Left ventricle myocardium inferior (tissue), 1 donor: ENCODE measurements at regions not wholly inside any gene's neighbourhood (a gene's known extent, or its start where the extent isn't known, plus 50 kb on each side); places are given as distances from the start of the nearest gene placed in this dataset.

Experiments
- DNase-seq: peaks from one replicate; pipeline ENCODE4 v3.0.0-alpha.2; 2020
- H3K27ac ChIP-seq: fragments of 200-600 bp; replicated peaks from 2 replicates; pipeline ENCODE4 v1.8.0; 2021
- H3K27me3 ChIP-seq: fragments of 200-600 bp; 2 replicates; pipeline ENCODE4 v1.8.0; 2021; ENCODE audit warnings: low read depth
- H3K36me3 ChIP-seq: fragments of 200-600 bp; 2 replicates; pipeline ENCODE4 v1.8.0; 2021
- H3K4me1 ChIP-seq: fragments of 200-600 bp; 2 replicates; pipeline ENCODE4 v1.8.0; 2021
- H3K4me3 ChIP-seq: fragments of 200-600 bp; 2 replicates; pipeline ENCODE4 v1.8.0; 2021; ENCODE audit warnings: mild to moderate bottlenecking, moderate library complexity
- H3K9me3 ChIP-seq: fragments of 200-600 bp; replicated peaks from 2 replicates; pipeline ENCODE4 v1.8.0; 2021
- intact Hi-C: fragments of 100-400 bp; cut with micrococcal nuclease; formaldehyde crosslinking; loops from one replicate; pipeline ENCODE4 v1.11.0; 2022
- TF ChIP-seq, protein P1 (sequence below): fragments of 200-600 bp; IDR thresholded peaks from 2 replicates; pipeline ENCODE4 v1.8.0; 2021; ENCODE audit warnings: antibody characterized with exemption, mild to moderate bottlenecking, borderline replicate concordance
- donor health status: DM: no; HTN: yes; CAD: no; lungs with severe emphysema.

DNA sequence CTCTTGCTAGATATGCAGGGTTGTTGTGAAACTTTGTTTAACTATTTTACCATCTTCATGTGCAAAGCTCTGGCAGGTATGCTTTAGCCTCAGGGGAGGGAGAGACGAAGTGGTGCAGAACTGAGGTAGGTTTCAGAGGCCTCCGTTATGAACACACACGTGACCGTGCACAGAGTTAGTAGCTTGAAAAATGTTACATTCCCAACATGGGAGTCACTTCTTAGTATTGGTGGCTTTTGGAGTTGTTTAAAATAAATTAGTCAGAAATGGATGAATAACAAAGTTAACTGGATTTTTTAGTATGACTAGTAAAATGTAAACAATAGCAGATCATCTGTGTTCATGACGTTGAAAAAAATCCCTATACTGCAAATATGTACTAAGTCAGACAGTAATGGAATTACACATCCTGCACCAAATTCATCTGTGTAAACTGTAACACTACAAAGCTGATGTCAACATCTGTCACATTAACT lies 279.6 kb downstream of the KLF13 start:
- Histone ChIP-seq H3K9me3 (peaks cover 20% of the 10 kb centered on the region), H3K27me3 (no peaks in the 10 kb centered on the region), H3K4me3 (no peak overlapping the region), H3K4me1 (peaks cover 6% of the 10 kb centered on the region), H3K27ac (no peak overlapping the region), H3K36me3 (no peaks in the 10 kb centered on the region)
- TF ChIP-seq, protein P1, sequence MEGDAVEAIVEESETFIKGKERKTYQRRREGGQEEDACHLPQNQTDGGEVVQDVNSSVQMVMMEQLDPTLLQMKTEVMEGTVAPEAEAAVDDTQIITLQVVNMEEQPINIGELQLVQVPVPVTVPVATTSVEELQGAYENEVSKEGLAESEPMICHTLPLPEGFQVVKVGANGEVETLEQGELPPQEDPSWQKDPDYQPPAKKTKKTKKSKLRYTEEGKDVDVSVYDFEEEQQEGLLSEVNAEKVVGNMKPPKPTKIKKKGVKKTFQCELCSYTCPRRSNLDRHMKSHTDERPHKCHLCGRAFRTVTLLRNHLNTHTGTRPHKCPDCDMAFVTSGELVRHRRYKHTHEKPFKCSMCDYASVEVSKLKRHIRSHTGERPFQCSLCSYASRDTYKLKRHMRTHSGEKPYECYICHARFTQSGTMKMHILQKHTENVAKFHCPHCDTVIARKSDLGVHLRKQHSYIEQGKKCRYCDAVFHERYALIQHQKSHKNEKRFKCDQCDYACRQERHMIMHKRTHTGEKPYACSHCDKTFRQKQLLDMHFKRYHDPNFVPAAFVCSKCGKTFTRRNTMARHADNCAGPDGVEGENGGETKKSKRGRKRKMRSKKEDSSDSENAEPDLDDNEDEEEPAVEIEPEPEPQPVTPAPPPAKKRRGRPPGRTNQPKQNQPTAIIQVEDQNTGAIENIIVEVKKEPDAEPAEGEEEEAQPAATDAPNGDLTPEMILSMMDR = no peak
- no peak for DNase-seq
- intact Hi-C loops = no loop called here

- Histone ChIP-seq H3K4me1 (peaks cover 6% of the 10 kb centered on the region), H3K27me3 (no peaks in the 10 kb centered on the region), H3K9me3 (peaks cover 28% of the 10 kb centered on the region), H3K36me3 (no peaks in the 10 kb centered on the region), H3K27ac (no peak overlapping the region), H3K4me3 (no peak overlapping the region)
- DNase-seq = no peak
- intact Hi-C loops = no loop called here
- TF ChIP-seq, protein P1 = no peak
These were observed 280.4 kb downstream of the KLF13 start for GRCh38 chr15:31606931-31607497.

- H3K4me3 ChIP-seq = no peak overlapping the region
- no peaks in the 10 kb centered on the region for H3K36me3 ChIP-seq
- H3K27me3 ChIP-seq = no peaks in the 10 kb centered on the region
- DNase-seq = no peak
- H3K27ac ChIP-seq = no peak overlapping the region
- peaks cover 6% of the 10 kb centered on the region for H3K4me1 ChIP-seq
- peaks cover 28% of the 10 kb centered on the region for H3K9me3 ChIP-seq
- intact Hi-C loops = no loop called here
- TF ChIP-seq, protein P1 = no peak
These were observed 281.0 kb downstream of the KLF13 start for GRCh38 chr15:31607656-31608055.

DNA sequence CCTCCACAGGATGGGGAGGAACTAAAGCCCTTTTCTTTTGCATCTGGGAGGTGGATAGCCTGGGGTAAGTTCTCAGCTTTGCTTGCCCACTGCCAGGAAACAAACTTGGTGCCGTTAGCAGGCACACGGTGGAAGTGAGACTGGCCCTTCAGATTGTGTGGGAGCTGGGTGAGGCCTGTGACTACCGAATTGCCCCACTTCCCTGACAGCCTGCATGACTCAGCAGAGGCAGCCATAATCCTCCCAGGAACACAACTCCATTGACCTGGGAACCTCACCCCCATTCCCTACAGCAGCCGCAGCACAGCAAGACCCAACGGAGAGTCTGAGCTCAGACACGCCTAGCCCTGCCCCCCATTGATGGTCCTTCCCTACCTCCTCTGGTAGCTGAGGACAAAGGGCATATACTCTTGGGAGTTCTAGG lies 282.6 kb downstream of the KLF13 start:
- Histone ChIP-seq H3K27ac (no peak overlapping the region), H3K9me3 (peaks cover 30% of the 10 kb centered on the region), H3K4me3 (no peak overlapping the region), H3K4me1 (peaks cover 6% of the 10 kb centered on the region), H3K36me3 (no peaks in the 10 kb centered on the region), H3K27me3 (no peaks in the 10 kb centered on the region)
- TF ChIP-seq, protein P1 = no peak
- no peak for DNase-seq
- intact Hi-C loops = no loop called here

DNA sequence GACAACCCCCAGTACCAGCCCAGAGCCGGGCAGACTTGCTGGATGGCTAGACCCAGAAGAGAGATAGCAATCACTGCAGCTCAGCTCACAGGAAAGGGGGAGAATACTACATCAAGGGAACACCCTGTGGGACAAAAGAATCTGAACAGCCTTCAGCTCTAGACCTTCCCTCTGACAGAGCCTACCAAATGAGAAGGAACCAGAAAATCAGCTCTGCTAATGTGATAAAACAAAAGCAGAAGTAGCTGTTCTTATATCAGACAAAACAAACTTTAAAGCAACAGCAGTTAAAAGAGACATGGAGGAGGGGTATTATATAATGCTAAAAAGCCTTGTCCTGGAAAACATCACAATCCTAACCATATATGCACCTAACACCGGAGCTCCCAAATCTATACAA lies 283.3 kb downstream of the KLF13 start:
- H3K9me3 ChIP-seq = peaks cover 37% of the 10 kb centered on the region

More for the DNA sequence above, 283.3 kb downstream of the KLF13 start:
- no peak overlapping the region for H3K4me3 ChIP-seq
- TF ChIP-seq, protein P1 = no peak
- intact Hi-C loops = no loop called here
- H3K27me3 ChIP-seq = no peaks in the 10 kb centered on the region
- peaks cover 6% of the 10 kb centered on the region for H3K4me1 ChIP-seq
- H3K27ac ChIP-seq = no peak overlapping the region
- no peak for DNase-seq
- no peaks in the 10 kb centered on the region for H3K36me3 ChIP-seq
